GM21367 (cell line): ENCODE measurements at regions not wholly inside any gene's neighbourhood (a gene's known extent, or its start where the extent isn't known, plus 50 kb on each side); places are given as distances from the start of the nearest gene placed in this dataset.
"Not testable (repeated sequence)": the region's sequence is repeated elsewhere in the genome, so short reads cannot be mapped to it uniquely, and the experiment has no call there.

Experiments
- ATAC-seq: cut with Tn5 transposase; IDR thresholded peaks from one replicate; pipeline ENCODE4 v1.9.1; 2021; ENCODE audit not compliant: unreplicated experiment

- ATAC-seq: no peak
Observed at GRCh38 chr21:27393726-27394125, 426.8 kb upstream of the ADAMTS5 start.

- ATAC-seq: no peak
Observed at GRCh38 chr21:27391990-27392389, 425.1 kb upstream of the ADAMTS5 start.

DNA sequence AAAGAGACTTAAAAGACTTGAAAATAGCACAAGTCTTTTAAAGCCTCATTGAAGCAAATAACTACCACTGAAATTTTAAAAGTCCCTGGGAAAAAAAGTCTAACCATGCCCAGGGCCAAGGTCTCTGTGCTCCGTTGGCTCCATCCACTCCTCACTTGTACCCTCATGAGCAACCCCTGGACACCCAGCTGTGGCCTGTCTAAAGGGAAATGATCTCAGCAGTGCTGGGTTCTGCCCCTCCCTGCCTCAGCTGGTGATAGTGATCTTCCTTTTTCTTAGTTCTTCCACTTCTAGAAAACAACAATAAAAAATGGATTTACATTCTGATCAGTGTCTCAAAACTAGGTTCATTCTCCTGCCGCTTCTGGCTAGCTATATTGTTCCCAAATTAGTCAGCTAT is 423.5 kb upstream of the ADAMTS5 start:
- ATAC-seq: no peak

DNA sequence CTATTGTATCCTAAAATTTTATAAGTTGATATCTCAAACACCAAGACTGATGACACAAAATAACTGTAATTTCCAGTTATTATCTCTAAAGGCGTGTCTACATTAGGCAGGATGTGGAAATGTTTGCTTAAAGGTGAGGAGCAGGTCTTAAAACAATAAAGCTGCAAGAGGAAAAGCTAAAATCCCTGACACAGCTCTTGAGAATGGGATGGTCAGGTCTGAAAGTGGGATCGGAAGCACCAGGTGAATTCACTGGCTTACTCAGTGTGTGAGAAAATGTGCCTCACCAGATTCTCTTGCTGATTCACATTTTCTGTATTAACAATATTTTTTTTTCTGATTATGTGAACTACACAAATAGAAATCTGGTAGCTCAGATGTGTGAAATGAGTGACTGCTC is 421.9 kb upstream of the ADAMTS5 start:
- ATAC-seq: no peak

DNA sequence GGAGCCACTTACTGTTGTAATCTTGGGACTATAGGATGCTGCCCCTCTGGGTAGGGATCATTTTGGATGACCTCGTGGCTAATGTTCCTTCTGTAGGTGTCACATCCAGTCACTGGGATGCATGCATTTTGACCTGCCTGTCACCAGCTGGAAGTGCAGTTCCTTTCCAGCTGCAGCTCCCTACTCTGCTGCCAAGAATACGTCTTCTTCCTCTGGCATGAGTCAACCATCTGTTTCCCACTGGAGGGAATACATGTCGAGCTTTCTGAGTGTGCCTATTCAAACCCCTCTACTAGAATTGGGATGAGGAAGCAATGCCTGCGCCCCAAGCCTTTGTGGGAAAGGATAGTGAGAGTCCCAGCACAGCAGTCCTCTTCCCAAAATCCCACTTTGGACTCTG is 415.5 kb upstream of the ADAMTS5 start:
- no peak for ATAC-seq

DNA sequence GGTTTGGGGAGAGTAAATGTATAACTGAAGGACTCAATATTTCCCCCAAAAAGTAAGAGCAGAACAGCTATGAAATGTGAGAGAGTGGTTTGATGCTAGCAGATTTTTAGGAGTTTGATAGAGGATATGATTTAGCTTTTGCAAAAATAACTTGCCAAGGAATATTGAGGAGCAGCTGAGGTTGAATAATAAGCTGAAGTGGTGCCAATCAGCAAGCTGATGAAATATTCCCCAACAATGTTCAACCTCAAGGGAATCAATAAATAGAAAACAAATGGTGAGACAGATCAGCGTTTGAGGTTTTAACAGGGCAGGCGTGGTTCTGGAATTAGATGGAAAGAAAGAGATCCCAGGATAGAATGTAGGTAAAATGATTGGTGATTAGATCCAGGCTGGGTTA is 413.4 kb upstream of the ADAMTS5 start:
- no peak for ATAC-seq

DNA sequence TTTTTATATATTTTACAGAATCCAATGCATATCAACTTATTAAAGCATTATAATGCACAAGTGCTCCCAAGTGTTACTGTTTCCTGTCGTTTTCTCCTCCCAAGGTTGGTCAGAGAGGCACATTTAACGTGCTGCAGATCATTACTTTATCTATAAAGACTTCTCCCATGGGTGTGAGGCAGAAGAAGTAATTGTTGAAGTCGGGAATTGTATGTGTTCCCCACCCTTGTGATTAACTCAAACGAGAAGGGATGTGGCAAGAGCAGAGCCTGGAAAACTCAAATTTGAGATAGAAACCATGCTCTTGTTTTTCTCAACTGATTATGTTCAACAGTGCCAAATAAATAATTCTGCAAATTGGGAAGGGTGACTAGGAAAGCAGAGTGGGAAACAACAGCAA is 412.5 kb upstream of the ADAMTS5 start:
- ATAC-seq: no peak

DNA sequence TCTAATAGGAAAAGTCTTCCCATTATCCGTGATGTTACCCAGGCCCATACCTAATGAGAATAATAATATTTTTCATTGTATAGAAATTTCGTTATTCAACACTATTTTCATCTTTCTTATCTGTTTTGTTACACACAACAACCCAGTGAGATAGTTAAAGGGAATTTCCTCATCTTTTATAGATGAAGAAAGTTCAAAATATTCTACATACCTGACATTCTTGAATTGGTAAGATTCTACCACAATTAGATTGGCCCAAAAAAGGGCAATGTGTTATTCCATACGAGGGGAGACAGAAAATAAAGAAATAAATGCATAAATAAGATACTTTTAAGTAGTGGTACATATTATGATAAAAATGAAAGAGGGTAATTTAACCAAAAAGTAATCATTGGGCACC is 405.5 kb upstream of the ADAMTS5 start:
- no peak for ATAC-seq

GRCh38 chr21:27371975-27372331 is 405.1 kb upstream of the ADAMTS5 start:
- no peak for ATAC-seq

- ATAC-seq: no peak
Observed at GRCh38 chr21:27371115-27371974, 404.5 kb upstream of the ADAMTS5 start.

GRCh38 chr21:27369978-27370571 is 403.2 kb upstream of the ADAMTS5 start:
- no peak for ATAC-seq

DNA sequence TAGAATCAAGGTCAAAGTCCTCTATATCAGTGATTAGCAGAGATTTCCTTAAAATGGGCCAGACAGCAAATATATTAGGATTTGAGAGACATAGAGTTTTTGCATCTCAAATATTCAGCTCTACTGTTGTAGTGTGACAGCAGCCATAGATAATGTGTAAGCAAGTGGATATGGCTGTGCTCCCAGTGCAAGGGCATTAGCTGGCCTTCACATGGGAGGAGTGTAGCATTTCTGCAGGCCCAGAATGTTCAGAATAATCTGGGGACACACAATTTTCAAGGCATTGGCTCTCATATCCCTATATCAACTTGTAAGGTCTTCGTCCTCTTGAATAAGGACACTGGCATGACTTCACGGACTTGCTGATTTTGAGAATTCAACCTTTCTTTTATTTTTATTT is 402.3 kb upstream of the ADAMTS5 start:
- ATAC-seq: no peak

DNA sequence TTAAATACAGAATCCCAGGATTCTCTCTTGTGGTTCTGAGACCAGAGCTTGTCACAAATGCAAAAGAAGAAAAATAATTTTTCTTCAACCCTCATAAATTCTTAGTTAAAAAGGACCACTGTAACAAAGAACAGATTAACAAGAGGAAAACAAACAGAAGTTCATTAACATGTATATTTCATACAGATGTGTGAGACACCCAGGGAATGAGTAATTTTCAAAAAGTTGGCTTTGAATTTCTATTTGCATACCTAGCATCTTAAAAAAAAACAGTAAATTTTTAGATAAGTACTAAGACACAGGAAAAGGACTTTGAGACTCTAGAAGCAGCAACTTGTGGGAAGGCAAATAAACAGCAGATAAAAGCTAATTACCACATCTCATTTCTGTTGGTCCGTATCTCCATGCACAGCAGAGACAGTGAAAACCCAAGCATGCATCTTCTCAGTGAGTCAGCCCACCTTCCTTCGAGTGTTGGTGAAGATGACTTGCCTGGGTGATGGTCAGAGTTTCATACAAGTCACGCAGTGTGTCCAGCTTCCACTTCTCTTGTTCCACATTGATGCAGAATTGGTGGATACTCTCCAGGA is 399.9 kb upstream of the ADAMTS5 start:
- ATAC-seq: no peak

- no peak for ATAC-seq
Observed at GRCh38 chr21:27366036-27366435, 399.1 kb upstream of the ADAMTS5 start.

DNA sequence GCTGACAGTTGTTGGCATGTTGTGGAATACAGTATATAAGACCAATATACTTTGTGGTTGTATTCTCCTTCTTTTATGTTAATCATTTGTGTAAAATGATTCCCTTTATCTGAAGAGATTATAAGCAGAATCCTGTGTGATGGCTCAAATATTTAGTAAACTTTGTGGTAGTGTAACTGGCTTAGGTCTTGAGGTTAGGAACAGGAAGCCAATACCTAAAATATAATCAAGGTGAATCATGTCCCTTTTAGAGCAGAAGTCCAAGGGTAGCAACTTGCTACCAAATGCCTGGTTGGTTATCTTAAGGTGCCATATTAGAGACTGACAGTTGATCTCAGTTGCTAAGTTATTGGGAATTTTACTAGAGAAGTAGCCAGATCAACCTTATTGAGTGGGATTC is 398.5 kb upstream of the ADAMTS5 start:
- no peak for ATAC-seq

GRCh38 chr21:27363719-27364477 is 397.0 kb upstream of the ADAMTS5 start:
- no peak for ATAC-seq

DNA sequence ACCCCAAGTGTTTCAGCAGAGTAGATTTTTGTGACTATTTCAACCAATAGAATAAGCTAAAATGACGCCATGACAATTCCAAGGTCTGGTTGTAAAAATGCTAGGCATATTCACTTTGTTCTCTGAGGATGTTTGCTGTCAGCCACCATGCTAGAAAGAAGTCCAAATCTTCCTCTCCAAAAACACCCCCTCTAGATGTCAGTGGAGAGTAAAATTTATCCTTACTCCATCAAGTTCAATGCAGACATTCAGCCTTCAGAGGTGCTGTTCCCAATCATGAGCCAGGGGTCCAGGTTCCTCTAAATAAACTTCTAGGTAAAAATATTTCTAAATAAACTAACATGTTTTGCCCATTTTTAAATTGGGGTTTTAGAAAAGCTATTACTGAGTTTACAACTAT is 395.4 kb upstream of the ADAMTS5 start:
- ATAC-seq: no peak

DNA sequence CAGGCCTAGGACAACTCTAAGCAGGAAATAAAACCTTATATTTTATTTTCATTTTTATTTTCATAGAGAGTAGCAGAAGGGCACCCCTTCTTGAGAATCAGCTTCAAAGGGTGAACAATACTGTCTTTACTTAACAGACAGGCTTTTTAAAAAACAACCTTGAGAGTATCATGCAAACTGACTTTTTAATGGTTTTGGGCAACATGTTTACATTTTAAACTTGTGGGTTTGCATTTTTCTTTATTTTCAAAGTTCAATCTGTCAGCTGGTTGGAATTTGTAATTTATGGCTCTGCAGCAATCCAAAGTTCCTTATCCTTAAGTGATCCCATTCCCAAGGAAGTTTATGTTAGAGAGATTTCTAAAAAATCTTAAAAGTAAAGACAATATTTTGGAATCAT is 392.3 kb upstream of the ADAMTS5 start:
- ATAC-seq: no peak

- ATAC-seq: no peak
Observed at GRCh38 chr21:27352885-27353284, 386.0 kb upstream of the ADAMTS5 start.

- ATAC-seq: no peak
Observed at GRCh38 chr21:27346041-27346448, 379.2 kb upstream of the ADAMTS5 start.

- no peak for ATAC-seq
Observed at GRCh38 chr21:27339902-27340301, 373.0 kb upstream of the ADAMTS5 start.

GRCh38 chr21:27338007-27338406 is 371.1 kb upstream of the ADAMTS5 start:
- not testable (repeated sequence) for ATAC-seq
